Kidney tubule cell (primary cell): ENCODE measurements at regions not wholly inside any gene's neighbourhood (a gene's known extent, or its start where the extent isn't known, plus 50 kb on each side); places are given as distances from the start of the nearest gene placed in this dataset.

Experiments
- DNase-seq: peaks from one replicate; pipeline ENCODE4 v3.0.0-alpha.2; 2018; ENCODE audit warnings: low spot score

DNA sequence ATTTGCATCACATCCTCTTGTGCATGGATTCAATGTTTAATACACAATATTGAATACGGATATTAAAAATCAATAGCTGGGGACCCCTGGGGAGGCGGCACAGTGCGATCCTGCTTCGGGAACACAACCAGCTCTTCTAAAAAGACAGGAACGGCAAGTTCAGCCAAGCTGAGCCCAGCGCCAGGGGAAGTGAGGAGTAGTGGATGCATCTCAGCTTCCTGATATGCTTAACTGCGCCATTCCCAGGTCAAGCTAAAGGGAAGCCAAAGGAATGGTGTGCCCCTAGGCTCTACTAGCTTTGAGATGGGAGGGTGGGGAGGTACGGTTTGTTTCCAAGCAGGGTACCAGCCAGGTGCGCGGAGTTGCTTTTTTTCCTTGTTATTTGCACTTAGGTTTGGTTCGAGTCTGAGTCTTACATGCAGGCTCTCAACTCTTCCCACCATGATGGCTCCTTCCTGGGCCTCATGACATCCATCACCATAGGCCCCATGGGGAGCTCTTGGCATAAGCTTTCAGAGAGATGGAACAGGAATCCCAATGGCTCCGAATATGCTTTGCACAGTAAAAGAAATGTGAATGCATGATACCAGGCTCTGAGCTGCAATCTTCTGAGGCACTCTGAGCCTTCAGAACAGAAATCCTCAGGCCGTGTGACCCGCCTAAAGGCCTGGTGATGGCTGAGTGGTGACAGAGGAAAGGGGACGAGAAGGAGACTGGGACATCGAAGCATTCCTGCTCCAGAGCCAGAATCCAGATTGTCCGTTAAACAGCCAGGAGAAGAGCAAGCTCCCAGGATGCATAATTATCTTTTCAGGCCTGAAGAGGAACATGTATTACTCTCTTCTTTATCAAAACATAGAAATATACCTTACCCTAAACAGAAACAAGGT is 51.8 kb upstream of the BCOR start:
- DNase-seq = no peak

DNA sequence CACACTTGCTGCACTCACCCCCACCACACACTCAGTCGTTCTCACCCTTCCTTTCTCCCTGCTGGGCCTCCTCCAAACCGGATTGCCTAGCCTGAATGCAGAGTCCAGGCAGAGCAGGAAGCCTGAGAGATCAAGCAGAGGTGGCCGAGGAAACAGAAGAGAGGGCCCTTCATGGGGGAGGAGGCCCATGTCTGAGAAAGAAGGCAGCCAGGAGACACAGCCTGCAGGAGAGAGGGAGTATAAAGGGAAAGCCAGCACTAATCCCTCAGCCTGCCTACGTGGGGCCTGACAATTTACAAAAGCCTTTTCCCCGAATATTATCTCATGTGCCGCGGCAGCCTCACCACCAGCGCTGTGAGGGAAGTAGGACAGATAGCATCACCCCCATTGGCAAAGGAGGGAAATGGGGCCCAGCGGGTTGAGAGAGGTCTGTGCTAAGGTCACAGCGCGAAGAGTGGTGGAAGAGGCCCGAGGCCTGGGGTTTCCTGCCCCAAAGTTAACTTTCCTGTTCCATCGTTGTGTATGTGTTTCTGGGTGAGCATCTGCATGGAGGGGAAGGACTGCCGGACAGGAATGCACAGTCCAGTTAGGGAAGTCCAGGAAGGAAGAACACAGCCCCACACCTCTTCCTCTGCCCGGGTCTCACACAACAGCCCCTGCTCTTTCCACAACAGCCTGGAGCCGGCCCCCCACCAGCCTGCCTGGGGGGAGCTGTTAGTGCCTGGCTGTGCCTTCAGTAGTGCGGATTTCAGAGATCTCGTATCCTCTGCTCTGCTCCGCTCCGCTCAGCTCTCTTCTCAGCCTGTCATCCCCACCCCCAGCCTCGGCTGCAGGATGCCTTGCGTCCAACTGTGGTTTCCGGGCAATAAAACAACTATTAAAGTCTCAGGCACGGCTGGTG is 50.9 kb upstream of the BCOR start:
- no peak for DNase-seq

DNA sequence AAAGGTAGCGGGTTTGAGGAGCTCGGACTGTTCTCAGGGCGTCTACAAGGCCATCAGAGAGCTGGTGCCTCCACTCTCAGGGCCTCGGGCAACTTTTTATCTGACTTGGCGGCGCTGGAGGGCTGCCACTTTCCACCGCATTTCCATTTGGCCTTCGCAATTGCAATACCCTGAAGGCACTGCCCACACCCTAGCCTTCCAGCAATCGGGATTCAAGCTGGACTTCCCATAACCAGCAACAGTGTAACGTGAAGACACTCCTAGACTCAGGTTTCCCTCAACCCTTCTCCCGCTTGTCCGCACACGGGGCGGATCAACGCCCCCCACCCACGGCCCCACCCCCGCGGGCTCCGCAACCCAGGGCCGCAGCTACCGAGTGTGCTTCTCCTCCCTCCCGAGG is 50.2 kb upstream of the BCOR start:
- no peak for DNase-seq
